ENCODE measurements at regions not wholly inside any gene's neighbourhood (a gene's known extent, or its start where the extent isn't known, plus 50 kb on each side); places are given as distances from the start of the nearest gene placed in this dataset.
"Not testable (repeated sequence)": the region's sequence is repeated elsewhere in the genome, so short reads cannot be mapped to it uniquely, and the experiment has no call there.

DNA sequence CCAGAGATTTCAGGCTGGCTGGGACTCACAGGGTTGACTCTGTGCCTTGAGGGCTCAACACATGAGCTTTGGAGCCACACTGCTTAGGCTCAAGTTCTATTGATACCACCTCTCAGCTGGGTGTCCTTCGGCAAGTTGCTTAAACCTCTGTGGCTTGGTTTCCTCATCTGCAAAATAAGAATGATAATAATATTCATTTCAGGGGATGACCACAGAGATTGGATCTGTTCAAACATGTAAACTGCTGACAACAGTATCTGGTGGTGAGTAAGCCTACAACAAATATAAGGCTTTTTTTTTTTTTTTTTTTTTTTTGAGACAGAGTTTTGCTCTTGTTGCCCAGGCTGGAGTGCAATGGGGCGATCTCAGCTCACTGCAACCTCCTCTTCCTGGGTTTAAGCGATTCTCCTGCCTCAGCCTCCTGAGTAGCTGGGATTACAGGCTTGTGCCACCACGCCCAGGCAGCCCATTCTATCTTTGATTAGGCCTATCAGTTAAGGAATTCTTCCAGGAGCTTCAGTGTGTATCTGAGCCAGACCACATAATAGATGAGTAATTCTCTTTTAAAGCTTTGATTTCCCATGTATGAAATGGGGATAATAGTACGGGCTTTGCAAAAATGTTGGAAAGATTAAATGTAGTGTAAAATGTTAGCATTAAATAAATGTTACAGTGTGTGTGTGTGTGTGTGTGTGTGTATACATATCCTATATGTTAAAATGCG, 437.6 kb downstream of the PRDM2 start:
- DNase-seq (ENCODE audit: low read depth, low spot score): no peak

GRCh38 chr1:14138135-14138506, 438.1 kb downstream of the PRDM2 start:
- DNase-seq (ENCODE audit: low read depth, low spot score): no peak

DNA sequence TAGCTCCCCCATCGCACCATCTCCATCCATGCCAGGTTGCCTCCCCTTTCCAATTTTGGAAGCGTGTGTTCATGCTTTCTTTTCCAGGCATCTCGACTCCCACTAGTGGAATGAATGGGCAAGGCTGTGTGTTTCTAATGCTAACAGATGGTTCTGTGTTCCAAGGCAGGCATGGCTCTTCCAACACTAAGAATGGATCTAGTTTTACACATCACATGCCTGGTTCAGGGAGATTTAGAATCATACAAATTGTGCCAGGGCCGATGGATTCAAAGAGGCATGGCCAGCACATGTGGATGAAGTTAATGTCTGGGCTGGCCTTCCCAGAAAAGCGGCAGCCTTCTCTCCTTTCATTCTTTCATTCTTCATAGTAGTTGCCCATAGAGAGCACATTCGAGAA, 438.7 kb downstream of the PRDM2 start:
- no peak for DNase-seq (ENCODE audit: low read depth, low spot score)

DNA sequence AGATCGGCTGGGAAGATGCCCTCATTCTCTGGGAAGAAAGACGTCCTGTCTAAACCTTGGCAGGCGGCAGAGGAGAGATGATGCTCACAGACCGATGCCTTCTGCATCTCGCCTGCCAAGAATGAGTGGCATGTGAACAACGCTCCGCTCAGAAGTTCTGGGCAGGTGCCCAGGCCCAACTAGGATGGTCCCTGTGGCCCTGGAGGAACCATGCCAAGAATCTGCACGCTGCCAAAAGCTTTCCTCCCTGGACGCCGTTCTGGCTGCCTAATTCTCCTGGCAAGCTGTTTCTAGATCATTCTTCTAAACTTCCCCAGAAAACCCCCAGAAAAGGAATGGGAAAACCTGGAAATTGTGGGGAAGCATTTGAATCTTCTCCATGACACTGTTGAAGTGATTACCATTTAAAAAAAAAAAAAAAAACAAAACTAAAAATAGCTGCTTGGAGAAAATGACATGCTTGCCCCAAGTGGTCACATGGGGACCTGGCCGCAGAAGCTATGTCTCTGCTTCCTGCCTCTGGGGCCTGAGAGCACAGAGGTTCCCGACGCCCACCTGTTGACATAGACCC, 440.9 kb downstream of the PRDM2 start:
- DNase-seq (ENCODE audit: low read depth, low spot score): no peak

- DNase-seq (ENCODE audit: low read depth, low spot score): no peak
Measured at GRCh38 chr1:14141656-14142055, 441.7 kb downstream of the PRDM2 start.

DNA sequence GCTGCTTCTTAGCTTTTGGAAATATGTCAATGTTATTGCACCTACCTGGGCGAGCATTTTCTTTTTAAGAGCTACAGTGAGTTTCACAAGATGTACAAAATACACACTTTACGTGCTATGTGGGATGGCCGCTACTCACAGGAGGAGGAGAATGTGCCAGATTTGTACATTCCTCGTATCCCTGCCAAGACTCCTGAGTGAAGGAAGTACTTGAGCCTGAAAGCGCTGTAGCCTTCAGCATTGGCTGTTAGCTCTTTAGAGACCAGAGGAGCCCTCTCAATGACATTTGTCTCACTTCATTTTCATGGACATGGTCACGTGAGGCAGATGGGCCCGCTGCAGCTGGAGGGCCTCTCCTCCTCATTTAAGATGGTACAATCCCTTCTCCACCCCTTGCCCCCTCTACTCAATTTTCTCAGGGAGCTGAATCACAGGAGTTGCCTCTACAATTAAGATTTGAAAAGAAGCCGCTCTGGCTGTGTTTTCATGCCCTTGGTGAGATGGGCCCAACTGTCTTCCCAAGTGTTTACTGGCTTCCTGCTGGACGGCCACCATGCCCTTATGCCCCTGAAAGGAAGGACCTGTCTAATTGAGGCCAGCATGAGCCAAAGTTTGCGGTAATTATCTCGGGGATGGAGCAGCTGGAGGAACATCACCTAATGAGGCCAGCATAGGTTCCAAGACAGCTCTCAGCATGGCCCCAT, 442.6 kb downstream of the PRDM2 start:
- DNase-seq (ENCODE audit: low read depth, low spot score): no peak

DNA sequence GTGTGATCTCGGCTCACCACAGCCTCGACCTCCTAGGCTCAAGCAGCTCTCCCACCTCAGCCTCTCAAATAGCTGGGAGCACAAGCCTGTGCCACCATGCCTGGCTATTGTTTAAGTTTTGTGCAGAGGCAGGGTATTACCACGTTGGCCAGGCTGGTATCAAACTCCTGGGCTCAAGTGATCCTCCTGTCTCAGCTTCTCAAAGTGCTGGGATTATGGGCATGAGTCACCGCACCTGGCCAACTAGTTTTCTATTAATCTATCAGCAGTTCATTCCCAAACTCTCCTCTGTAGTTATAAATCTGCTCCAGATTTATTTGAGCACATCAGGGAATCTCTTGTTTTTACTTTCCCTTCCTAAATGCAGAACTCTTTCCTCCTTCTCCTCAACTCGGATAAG, 443.8 kb downstream of the PRDM2 start:
- DNase-seq (ENCODE audit: low read depth, low spot score): no peak

DNA sequence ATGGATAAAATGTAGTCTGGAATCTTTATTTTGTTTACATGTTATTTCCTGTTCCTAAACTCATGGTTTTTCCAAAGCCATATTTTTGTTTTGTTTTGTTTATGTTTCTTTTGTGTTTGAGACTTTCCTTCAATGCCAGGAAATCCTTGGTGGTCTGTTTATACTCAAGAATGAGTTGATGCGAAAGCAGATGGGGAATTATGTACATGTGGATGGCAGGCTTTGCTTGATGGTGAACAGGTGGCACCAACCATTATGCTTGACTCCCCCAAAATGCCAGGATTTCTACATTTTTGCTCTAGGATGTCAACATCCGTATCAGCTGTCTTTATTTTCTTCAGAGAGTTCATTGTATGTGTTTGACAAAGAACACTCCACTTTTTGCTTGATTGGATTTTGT, 448.5 kb downstream of the PRDM2 start:
- no peak for DNase-seq (ENCODE audit: low read depth, low spot score)

DNA sequence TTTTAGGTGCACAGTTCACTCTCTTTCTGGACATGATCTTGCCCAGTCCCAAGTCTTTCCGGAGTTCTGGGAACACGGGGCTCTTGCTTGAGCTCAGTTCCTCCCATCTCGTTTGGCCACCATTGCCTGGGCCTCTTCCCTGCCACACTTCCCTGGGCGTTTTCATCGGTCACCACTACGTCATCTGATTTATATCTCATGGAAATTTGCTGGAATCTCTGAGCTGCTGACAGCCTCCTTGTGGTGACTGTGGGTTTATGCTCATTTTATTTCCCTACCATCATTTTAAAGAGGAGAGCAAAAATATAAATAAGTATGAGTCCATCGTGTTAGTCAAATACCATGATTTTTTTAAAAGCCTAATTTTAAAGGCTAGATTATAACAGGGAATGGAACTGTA, 449.1 kb upstream of the KAZN start:
- no peak for DNase-seq (ENCODE audit: low read depth, low spot score)

DNA sequence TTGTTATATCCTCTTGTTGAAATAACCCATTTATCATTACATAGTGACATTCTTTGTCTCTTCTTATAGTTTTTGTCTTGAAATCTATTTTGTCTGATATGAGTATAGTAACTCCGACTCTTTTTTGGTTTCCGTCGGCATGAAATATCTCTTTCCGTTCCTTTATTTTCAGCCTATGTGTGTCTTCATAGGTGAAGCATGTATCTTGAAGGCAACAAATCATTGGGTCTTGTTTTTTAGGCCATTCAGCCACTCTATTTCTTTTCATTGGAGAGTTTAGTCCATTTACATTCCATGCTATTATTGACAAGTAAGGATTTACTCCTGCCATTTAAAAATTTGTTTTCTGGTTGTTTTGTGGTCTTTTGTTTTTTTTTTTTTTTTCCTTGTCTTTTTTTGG, 441.9 kb upstream of the KAZN start:
- DNase-seq (ENCODE audit: low read depth, low spot score): no peak

- no peak for DNase-seq (ENCODE audit: low read depth, low spot score)
Measured at GRCh38 chr1:14160781-14161180, 437.7 kb upstream of the KAZN start.

GRCh38 chr1:14163246-14163645, 435.2 kb upstream of the KAZN start:
- no peak for DNase-seq (ENCODE audit: low read depth, low spot score)

DNA sequence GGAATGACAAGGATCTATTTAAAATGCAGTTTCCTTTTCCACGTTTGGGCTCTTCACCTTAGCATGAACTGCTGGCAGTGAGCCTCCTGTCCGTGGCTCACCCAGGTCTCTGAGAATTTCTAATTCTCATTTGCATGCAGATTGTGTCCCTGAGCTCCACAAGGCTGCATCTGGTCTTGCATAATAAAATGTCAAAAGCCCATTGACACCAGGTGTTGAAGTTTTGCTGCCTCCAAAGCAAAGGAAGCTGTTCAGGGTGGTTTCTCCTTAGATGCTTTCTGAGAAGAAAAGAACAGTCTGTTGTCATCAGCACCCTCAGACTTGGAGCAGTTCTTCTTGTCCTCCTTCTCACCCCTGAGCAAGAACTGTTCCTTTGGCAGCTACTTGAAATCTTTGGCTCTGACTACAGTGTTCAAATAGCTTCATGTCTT, 433.1 kb upstream of the KAZN start:
- DNase-seq (ENCODE audit: low read depth, low spot score): no peak

GRCh38 chr1:14167884-14168283, 430.6 kb upstream of the KAZN start:
- DNase-seq (ENCODE audit: low read depth, low spot score): no peak

- no peak for DNase-seq (ENCODE audit: low read depth, low spot score)
Measured at GRCh38 chr1:14168326-14169063, 430.0 kb upstream of the KAZN start.

GRCh38 chr1:14173598-14173997, 424.9 kb upstream of the KAZN start:
- DNase-seq (ENCODE audit: low read depth, low spot score): no peak

GRCh38 chr1:14177866-14178265, 420.6 kb upstream of the KAZN start:
- not testable (repeated sequence) for DNase-seq (ENCODE audit: low read depth, low spot score)

DNA sequence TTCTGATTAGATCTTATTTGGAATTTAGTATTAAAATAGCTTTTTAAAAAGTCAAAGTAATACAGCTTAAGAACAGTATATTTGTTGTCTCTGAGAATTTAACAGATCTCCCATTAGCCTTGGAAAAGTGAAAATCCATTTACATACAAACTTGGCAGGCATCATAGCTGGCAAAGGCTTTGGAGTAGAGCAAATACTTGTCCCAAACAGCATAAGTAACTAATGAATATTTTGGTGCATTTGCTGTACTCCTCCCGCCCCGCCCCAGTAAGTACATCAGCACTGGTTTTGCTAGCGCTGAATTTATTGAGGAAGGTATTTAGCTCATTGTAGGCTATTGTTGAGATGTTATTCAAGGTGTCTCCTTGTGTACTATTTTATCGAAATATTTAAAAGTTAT, 417.7 kb upstream of the KAZN start:
- no peak for DNase-seq (ENCODE audit: low read depth, low spot score)

- no peak for DNase-seq (ENCODE audit: low read depth, low spot score)
Measured at GRCh38 chr1:14181191-14181795, 417.2 kb upstream of the KAZN start.

GRCh38 chr1:14182856-14183255, 415.6 kb upstream of the KAZN start:
- DNase-seq (ENCODE audit: low read depth, low spot score): no peak

DNA sequence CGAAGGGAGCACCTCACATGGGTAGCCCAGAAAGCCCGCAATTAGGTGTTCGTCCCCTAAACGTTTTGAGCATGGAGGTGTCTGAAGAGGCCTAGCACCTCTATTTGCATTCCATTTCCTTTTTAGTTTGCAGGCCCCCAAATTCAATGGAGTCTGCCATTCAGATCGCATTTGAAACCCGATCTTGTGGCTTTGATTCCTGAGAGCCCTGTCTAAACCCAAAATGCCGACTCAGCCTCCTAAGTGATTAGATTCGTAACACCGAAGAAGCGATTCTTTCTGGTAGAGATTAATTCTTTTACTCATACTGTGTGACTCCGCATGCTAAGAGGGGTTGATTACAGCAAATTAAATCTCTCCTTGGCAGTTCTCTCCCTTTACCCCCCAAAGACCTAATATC, 415.2 kb upstream of the KAZN start:
- DNase-seq (ENCODE audit: low read depth, low spot score): no peak

DNA sequence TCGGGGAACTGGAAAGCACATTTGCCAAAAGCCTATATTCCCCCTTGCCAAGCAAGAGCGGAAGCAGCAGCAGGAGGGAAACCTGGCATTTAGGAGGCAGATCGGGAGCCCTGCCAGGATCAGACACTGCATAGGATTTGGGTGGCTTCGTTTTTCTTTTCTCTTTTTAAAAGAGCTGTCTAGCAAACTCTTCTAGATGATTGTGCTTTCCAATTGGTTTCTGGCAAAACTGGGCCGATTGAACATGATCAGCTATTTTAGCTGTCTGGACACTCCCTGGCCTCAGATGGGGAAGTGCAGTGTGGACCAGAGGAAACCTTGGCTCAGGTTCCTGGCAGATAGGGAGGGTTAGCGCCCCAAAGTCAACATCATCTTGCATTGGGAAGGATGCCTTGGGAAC, 414.0 kb upstream of the KAZN start:
- no peak for DNase-seq (ENCODE audit: low read depth, low spot score)
